ENCODE measurements at regions not wholly inside any gene's neighbourhood (a gene's known extent, or its start where the extent isn't known, plus 50 kb on each side); places are given as distances from the start of the nearest gene placed in this dataset.
"Not testable (repeated sequence)": the region's sequence is repeated elsewhere in the genome, so short reads cannot be mapped to it uniquely, and the experiment has no call there.

DNA sequence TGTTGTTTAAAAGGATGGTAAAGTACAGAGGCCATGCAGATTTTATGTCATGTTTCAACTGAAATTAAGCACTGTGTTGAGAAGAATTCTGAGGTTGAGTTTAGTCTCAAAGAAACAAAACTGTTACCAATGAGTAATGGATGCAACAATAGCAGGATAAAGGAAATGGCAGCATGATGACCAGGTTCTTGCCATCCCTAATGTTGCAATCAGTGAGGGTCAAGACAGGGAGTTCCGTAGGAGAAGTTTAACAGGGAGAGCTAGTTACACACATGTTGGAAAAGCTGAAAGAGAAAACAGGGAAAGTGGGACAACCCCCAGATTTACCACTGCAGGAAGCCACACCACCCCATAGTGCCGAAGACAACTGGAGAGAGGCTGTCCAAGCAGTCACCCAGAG is 343.8 kb upstream of the EPHA4 start:
- no peak for DNase-seq (ENCODE audit: low spot score)

DNA sequence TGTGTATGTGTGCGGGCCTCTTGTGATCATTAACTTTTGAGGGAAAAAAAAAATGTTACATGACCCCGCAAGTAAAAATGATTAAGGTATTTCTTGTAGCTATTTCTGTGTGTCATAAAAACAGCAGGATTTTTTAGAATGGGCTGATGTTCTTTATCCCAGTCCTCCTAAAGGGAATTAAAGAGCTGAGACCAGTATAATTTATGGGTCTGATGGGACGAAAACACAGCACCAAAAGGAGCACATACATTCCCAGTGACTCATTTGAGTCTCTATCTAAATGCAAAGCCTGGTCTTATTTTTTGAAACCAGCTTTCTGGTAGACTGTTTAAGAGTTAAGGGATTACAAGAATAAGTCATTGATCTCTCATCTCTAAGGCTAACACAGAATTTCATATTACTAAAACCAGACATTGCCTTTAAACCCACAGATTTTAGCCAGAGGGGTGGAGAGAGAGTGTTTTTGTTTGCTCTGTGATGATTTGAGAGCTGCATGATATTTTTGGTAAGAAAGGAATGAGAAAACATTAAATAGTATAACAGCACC is 342.3 kb upstream of the EPHA4 start:
- DNase-seq (ENCODE audit: low spot score) = no peak

DNA sequence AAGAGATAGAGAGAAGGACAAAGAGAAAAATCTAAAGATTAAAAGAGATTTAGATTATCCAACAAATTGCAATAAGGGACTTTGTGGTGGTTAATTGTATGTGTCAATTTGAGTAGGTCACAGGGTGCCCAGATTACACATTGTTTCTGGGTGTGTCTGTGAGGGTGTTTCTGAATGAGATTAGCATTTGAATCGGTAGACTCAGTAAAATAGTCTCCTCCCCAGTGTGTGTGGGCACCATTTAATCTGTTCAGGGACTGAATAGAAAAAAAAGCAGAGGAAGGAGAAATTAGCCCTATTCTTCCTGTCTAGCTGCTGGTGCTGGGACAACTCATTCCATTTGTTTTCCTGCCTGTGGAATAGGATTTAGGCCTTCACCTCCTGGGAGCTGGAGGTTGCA is 339.8 kb upstream of the EPHA4 start:
- DNase-seq (ENCODE audit: low spot score) = no peak

DNA sequence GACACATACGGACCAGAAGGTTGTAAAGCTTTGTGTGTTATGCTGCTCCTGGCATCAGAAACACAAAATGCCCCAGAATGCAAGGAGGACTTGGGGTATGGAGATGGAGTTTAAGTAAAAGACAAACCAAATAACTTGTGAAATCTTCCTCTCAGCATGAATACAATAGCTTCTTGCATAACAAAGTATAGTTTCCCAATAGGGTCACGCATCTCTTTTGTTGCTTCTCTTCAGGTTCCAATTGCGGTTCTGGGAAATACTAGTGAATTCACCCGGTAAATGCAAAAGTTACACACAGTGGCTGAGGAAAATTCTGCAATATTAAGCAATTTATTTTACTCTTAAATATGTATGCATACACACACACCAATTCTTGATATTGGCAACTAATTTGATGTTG is 339.2 kb upstream of the EPHA4 start:
- DNase-seq (ENCODE audit: low spot score) = no peak

DNA sequence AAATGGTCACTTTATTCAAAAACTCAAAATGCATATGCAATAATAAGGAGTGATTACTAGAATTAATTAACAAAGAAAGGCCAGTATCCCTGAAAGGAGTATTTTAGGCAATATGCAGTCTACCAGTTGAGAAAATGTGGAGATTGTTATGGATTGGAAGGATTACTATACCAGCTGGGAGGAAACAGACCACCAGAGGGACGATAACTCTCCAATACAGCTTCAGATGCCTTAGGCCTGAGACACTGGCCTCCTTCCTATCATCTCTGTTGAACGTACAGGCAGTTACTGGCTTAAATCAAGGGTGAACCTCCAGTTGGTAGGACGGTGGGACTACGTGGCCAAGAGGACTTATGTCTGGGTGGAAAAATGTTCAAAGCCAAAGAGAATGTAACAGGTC is 336.4 kb upstream of the EPHA4 start:
- DNase-seq (ENCODE audit: low spot score) = no peak

DNA sequence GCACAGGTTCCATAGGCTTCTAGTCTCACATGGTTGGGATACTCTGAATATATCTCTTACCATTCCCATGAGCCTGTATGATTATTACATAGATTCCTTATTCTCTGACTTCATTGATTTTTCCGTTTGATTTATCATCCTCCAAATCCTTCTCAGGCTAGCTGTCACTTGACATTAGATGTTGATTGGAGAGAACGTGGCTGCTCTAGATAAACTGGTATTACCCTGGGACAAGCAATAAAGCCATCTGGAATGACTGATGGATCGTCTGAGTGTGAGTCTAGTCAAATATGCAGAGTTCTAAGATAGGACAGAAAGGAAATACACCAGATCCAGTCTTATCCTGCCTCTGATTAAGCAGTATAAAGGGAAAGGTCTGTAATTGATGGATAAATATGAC is 325.6 kb upstream of the EPHA4 start:
- DNase-seq (ENCODE audit: low spot score) = no peak

DNA sequence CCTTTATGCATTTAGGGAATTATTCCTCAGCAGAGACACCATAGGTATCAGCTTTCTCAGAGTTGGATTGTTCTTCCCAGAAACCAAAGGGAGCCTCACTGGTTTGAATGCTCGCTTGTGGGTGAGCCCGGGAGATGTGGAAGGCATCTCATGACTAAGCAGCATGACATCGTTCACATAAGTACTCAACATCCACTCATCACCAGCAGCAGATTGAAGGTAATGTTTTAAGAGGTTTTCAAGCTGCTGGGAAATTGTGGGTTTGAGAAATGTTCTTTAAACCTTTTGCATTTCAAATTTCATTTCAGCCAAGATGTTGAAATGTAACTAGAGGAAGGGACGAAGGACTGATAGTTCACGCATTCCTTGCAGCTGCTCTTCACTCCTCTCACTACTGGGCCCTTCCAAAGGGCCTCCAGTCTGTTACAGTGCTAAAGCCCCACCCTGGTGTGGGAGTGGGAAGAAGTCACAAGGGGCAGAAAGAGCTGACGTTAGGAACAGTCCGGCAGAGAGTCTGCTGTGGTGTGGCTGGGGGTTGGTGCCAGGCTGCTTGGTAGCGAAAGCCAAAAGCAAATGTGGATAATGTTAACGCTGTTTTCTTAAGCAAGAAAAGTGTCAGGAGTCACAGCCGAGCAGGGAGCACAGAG is 324.5 kb upstream of the EPHA4 start:
- DNase-seq (ENCODE audit: low spot score) = no peak

DNA sequence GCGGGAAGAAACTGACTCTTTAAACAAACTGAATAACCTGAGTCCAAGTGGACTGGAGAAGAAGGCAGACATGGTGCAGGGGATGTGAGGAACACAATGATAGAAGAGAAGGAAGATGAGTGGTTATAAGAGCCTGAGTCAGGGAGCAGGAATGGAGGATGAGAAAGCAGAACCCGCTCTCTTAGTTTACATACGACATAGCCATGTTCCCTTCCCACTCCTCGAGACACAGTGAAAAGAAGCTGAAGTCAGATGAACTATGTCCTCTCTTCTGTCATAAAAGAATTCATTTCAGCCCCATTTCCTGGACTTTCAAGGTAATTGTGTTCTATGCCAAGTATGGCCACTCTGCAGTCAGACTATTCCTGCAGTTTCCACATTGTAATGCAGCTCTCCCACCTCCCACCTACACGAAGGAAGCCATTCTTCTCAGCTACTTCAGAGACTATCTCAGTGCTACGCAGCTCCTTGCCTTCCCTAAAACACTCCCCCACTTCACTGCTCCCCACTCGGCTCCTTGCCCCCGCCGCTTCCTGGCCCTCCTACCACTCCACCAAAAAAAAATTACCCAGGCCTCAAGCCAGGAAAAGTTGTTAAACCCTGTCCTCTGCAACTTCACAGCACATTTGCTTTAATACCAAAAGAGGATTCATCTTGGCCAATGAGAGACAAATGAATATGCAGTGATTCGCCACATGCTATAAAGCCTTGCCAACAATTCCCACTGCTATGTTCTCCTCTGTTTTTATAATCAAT is 323.4 kb upstream of the EPHA4 start:
- DNase-seq (ENCODE audit: low spot score) = no peak

DNA sequence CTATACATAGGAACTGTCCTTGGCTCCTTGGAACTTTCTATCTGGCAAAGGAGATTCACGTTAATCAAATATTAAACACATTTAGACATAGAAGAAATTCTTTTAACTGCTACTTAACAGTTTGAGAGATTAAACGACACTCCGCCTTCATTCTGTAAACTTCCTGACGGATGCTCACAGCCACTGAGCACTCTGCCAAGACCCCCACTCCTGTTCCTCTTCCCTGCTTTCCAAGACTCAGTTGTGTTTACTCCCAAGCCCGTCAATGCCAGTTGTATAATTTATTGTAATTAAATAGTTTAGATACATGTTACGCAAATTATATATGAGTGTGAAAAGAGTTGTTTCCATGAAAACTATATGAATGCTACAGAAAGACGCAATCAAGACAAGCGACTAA is 321.4 kb upstream of the EPHA4 start:
- DNase-seq (ENCODE audit: low spot score) = no peak

DNA sequence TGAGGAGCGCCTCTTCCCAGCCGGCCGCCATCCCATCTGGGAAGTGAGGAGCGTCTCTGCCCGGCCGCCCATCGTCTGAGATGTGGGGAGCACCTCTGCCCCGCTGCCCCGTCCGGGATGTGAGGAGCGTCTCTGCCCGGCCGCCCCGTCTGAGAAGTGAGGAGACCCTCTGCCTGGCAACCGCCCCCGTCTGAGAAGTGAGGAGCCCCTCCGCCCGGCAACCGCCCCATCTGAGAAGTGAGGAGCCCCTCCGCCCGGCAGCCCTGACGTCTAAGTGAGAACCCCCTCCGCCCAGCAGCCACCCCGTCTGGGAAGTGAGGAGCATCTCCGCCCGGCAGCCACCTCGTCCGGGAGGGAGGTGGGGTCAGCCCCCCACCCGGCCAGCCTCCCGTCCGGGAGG is 319.9 kb upstream of the EPHA4 start:
- DNase-seq (ENCODE audit: low spot score) = not testable (repeated sequence)

DNA sequence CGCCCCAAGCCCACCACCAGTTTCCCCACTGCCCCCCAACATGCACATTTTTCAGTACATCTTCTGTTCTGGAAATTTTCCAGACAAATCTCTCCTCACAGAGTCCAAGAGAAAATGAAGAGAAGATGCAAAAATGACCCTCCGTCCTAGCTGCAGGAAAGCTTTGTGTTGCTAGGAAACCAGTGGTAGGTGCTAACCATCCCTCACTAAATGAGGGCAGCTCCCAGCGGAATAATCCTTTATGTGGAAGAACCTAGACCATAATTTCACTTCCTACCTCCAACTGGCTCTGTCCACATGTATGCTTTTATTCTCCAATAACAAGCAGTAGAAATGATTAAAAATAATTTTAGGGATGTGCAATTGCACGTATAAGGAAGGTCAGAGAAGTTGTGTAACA is 311.9 kb upstream of the EPHA4 start:
- no peak for DNase-seq (ENCODE audit: low spot score)

DNA sequence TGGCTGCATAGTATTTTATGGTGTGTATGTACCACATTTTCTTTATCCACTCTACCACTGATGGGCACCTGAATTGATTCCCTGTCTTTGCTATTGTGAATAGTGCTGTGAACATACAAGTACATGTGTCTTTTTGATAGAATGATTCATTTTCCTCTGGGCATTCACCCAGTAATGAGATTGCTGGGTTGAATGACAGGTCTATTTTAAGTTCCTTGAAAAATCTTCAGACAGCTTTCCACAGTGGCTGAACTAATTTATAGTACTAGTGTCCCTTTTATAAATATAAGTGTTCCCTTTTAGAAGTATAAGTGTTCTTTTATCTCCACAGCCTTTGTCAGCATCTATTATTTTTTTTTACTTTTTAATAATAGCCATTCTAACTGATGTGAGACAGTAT is 303.9 kb upstream of the EPHA4 start:
- no peak for DNase-seq (ENCODE audit: low spot score)

DNA sequence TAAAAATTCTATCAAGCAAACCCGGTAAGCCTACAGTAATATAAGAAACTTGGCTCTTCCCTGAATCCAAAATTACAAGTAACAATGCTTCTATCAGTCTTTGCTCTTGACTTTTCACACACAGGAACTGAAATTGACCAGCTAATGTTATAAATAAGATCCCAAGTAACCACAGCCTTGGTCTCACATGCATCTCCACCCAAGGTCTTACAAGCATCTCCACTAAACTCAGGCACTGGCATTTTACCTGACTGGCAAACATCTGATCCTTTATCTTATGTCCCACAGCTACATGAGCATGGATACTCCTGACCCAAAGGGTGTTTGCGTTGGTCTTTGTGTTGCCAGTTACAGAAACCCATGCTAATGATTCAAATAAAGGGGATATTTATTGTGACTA is 302.3 kb upstream of the EPHA4 start:
- no peak for DNase-seq (ENCODE audit: low spot score)

DNA sequence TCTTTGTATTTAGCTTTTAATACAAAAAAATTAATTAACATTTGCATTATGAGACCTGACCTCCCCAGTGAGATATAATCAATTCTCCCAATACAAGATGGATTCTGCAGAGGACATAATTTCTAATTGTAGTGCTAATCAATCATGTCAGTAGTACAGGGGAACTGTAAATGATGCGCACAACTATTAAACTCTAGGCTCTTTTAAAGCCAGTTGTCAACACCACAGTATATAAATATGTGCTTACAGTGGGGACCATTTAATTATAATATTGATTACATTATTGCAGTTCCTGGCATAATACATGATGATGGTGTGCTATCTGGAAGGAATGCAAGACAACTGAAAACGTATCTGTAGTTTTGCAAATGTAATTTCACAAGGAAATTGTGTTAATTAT is 285.6 kb upstream of the EPHA4 start:
- no peak for DNase-seq (ENCODE audit: low spot score)

DNA sequence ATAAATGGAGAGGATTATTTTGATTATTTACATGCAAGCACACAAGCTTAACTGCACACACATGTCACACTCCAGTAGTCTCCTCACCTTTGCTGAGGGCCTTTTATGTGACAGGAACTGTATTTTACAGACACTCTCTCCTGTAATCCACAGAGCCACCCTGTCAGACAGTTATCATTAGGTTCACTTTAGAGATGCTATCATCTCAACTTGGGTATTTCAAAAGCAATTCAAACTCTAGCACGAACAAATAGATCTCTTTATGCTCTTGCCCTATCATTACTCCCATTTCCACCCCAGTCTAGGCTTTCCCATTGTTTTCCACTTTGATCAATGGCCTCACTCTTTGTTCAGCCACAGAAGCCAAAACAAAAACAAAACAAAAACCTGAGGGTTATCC is 281.2 kb upstream of the EPHA4 start:
- DNase-seq (ENCODE audit: low spot score) = no peak

DNA sequence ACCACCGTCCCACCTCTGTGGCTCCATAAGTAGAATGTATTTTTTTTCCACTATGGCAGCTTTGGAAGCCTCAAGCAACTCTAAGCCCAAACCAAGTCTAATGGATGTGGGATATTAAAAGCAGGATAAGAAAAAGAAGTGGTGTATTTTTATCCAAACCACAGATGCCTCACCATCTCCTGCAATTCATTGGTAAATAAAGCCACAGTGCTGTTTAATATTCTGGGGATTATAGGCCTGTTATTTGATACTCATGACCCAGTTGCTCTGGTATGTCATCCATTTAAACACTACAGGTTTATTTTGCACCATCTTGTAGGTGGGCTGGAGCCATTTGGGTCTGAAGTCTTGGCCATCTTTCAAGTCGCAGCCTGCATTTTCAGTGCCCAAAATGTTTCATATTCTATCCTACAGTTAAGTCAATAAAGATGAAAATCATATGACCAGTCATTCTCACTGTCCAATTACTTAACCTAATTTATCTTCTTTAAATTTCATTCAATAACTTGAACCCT is 279.5 kb upstream of the EPHA4 start:
- no peak for DNase-seq (ENCODE audit: low spot score)

DNA sequence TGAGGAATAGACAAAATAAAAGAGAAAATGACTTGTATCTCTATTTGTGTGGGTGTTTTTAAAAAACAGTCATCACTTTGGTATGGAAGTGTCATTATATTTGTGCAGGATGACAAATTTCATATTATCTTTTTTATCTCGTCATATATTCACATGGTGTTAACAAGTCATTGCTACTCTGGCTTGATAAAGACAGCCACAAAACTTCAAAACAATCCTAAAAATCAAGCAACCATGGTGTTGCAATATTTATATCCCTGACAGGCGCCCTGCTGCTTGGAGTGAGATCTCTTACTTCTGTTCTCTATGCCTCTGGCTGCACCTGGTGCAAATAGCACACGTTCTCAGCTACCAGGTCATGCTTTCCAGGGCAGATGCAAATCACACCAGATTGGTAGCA is 278.0 kb upstream of the EPHA4 start:
- no peak for DNase-seq (ENCODE audit: low spot score)

DNA sequence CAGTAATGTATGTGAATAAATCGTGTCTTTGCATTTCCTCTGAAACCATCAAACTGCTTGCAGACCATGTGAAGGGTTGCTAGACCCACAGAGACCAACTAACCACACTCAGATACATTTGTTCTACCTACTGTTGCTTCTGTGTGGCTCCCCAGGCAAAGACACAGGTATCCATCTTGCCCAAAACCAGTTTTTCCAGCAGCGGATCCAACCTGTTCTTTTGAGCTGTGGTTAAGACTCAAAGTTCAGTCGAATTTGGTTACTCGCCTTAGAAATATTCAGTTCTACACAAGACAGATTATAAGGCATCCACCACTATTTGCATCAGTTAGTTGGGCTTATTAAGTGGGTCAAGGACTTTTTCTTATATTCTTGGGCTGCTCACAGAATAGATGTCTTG is 276.2 kb upstream of the EPHA4 start:
- no peak for DNase-seq (ENCODE audit: low spot score)

DNA sequence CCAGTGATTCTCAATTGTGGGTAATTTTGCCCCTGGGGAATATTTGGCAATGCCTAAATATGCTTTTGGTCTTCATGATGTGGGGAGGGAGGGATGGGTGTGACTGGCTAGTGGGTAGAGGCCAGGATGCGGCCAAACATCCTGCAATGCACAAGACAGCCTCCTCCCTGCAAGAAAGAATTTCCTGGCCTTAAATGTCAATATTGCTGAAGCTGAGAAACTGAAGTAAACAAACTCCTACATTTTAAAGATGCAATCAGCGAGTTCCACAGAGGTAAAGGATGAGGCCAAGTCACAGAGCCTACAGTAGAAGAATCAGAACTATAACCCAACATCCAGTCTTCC is 272.9 kb upstream of the EPHA4 start:
- DNase-seq (ENCODE audit: low spot score) = no peak

DNA sequence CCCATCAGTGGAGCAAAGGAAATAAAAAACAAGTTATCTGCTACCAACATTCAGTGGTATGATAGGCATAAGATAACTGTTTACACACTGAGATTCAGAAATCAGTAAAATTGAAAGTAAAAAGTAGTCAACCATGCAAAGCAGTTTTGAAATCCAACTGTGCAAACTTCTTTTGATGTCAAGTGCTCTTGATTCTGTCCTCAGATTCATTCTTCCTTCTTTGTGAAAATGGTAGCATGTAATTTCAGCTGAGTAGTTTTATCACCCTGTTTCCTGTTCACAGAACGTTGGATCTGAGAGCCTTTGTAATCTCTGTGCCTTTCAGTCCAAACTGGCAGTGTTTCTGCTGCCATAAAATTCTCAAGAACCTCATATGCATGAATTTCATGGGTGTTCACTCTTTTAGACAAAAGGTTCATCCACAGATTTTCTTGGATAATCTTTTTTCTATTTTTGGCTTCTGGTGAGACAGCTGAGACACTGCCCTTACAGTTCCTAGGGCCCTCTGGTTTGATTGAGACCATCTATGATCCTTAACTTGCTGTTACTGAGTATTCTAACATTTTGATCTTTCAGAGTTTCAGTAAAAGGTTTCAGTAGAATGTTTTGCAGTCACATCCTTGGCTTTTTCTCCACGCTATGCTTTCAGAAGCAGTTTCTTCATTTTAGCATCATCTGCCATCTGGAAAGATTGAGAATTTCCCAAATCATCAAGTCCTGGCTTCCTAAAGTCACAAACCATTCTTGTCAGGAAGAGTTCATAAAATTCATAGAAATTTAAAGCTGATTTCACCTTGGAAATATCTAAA is 272.3 kb upstream of the EPHA4 start:
- no peak for DNase-seq (ENCODE audit: low spot score)

DNA sequence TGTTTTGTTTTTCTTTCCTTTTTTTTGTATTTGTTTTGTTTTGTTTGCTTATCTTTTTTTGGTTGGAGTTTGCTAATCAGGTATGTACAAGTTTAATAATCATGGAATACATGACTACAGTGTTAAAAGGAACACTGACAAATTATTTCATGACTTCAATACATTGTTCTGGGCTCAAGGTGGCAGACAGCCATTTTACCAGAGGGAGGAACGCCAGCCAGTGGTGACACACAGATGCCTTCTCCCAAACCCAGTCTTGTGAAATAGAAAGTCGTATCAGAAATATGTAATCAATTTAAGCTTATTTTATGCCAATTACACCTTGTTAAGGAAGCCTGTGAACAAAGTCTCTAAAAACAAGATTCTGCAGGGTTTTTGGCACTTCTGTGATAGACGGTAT is 264.0 kb upstream of the EPHA4 start:
- no peak for DNase-seq (ENCODE audit: low spot score)

DNA sequence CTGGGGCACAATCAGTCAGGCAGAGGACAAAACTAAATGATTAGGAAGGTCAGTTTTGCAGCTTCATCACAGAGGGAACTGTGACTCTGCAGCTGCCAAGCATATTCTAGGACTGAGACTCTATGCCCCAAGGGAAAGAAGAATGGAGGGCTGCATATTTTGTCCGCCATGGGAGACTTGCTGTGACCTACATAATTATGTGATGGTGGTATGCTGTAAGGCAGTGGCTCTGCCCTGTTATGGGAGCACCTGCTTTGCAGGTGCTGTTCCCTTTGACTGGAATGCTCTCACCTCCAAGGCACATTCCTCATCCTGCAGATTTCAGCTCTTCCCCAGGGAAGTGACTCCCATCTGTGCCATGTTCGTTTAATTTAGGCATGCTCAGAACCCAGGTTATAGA is 261.9 kb upstream of the EPHA4 start:
- no peak for DNase-seq (ENCODE audit: low spot score)

DNA sequence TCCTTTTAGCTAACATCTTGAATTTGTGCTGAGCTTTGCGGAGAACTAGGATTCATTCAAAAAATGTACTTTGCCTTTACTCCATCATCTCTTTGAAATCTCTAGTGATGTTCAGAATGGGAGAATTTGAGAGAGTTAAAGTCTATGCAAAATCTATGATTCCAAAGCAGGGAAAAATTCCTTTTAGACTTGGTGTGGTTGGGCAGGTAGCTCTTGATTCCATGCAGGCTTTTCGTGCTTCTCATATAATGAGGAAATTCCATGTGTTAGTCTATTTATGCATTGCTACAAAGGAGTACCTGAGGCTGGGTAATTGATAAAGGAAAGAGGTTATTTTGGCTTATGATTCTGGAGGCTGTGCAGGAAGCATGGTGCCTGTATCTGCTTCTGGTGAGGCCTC is 258.9 kb upstream of the EPHA4 start:
- no peak for DNase-seq (ENCODE audit: low spot score)
